Nephron progenitor cell (in vitro differentiated cells): ENCODE measurements at regions not wholly inside any gene's neighbourhood (a gene's known extent, or its start where the extent isn't known, plus 50 kb on each side); places are given as distances from the start of the nearest gene placed in this dataset.

Experiments
- DNase-seq: peaks from one replicate; pipeline ENCODE4 v3.0.0; 2021
- H3K27ac Mint-ChIP-seq: 2 replicates; pipeline ENCODE4 v1.8.0; 2021; ENCODE audit warnings: mild to moderate bottlenecking, moderate library complexity, mixed read lengths
- H3K27me3 Mint-ChIP-seq: 2 replicates; pipeline ENCODE4 v1.8.0; 2021; ENCODE audit warnings: mild to moderate bottlenecking, low read depth, mixed read lengths; ENCODE audit not compliant: poor library complexity
- H3K36me3 Mint-ChIP-seq: 2 replicates; pipeline ENCODE4 v1.8.0; 2021; ENCODE audit warnings: low read depth, mixed read lengths
- H3K4me1 Mint-ChIP-seq: 2 replicates; pipeline ENCODE4 v1.8.0; 2021; ENCODE audit warnings: mixed read lengths
- H3K4me3 Mint-ChIP-seq: 2 replicates; pipeline ENCODE4 v1.8.0; 2021; ENCODE audit warnings: mild to moderate bottlenecking, moderate library complexity, mixed read lengths
- H3K9me3 Mint-ChIP-seq: 2 replicates; pipeline ENCODE4 v1.8.0; 2021; ENCODE audit warnings: mild to moderate bottlenecking, moderate library complexity, mixed read lengths
- TF ChIP-seq, protein P1 (sequence below): fragments of 200-600 bp; sonication (generic); IDR thresholded peaks from 2 replicates; pipeline ENCODE4 v1.5.0; 2021; ENCODE audit warnings: antibody characterized with exemption

DNA sequence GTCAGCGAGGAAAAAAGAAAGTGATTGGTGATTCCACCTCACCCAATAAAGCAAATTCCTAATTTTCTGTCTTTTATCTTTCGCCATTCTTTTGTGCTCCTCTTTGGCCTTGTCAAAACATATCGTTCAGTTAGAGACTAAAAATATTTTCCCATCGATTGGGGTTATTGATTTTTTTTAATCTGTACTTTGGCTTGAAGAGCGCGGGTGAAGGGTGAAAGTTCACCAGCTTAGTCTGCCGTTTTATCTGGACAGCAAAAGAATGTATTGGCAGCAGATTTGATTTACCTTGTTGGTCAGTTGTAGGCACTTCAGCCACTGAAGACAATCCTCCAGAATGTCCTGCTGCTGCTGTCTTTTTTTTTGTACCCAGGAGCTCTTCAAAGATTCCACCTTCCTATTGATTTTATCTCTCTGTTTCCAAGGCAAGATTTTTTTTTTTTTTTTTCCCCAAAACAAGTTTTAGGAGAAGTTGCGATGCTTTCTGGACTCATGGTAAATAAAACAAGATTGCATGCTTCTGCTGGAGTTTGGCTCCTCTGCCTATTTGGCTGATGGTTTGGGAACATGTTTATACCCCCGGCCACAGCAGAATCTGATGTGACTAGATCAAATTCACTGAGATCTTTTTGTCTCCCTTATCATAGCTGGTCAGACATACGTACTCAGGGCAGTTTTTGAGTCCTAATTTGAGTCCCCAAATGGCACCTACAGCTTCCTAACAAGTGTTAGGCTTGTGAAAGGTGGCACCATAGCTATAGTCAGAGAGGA is 269.3 kb upstream of the ONECUT1 start:
- H3K9me3 Mint-ChIP-seq: no peaks in the 10 kb centered on the region
- H3K36me3 Mint-ChIP-seq: no peaks in the 10 kb centered on the region
- DNase-seq: no peak
- H3K27me3 Mint-ChIP-seq: no peaks in the 10 kb centered on the region
- no peak overlapping the region for H3K4me3 Mint-ChIP-seq
- H3K27ac Mint-ChIP-seq: no peak overlapping the region
- TF ChIP-seq, protein P1, sequence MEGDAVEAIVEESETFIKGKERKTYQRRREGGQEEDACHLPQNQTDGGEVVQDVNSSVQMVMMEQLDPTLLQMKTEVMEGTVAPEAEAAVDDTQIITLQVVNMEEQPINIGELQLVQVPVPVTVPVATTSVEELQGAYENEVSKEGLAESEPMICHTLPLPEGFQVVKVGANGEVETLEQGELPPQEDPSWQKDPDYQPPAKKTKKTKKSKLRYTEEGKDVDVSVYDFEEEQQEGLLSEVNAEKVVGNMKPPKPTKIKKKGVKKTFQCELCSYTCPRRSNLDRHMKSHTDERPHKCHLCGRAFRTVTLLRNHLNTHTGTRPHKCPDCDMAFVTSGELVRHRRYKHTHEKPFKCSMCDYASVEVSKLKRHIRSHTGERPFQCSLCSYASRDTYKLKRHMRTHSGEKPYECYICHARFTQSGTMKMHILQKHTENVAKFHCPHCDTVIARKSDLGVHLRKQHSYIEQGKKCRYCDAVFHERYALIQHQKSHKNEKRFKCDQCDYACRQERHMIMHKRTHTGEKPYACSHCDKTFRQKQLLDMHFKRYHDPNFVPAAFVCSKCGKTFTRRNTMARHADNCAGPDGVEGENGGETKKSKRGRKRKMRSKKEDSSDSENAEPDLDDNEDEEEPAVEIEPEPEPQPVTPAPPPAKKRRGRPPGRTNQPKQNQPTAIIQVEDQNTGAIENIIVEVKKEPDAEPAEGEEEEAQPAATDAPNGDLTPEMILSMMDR: no peak
- no peaks in the 10 kb centered on the region for H3K4me1 Mint-ChIP-seq

DNA sequence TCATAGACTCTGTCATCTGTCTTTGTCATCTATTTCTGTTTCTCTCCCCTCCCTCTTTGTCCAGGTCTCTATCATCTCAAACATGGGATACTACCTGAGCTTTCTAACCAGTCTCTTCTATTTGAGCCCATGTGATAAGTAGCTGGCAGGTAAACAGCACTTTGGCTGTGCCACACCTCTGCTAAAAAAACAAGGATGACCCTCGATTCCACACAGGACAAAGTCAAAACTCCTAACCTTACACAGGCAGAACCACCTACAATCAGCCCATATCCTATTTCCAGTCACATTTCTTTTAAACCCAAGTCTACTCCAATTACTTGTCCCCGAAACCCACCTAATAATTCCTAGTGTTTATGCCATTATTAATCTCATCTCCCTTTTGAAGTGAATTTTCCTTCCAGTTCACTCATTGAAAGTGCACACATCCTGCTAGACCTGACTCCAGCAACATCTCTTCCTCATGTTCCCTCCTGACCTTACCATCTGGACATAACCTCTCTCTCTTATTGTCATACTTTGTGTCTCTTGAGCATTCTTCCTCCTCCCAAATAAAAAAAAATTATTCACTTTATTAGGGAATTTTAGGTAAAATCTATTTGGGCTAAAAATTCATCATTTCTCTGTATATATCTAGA is 256.1 kb upstream of the ONECUT1 start:
- TF ChIP-seq, protein P1: no peak
- Mint-ChIP-seq H3K9me3 (peaks cover 27% of the 10 kb centered on the region), H3K4me1 (no peaks in the 10 kb centered on the region), H3K36me3 (no peaks in the 10 kb centered on the region), H3K4me3 (no peak overlapping the region), H3K27ac (no peak overlapping the region), H3K27me3 (peaks cover 12% of the 10 kb centered on the region)
- no peak for DNase-seq

DNA sequence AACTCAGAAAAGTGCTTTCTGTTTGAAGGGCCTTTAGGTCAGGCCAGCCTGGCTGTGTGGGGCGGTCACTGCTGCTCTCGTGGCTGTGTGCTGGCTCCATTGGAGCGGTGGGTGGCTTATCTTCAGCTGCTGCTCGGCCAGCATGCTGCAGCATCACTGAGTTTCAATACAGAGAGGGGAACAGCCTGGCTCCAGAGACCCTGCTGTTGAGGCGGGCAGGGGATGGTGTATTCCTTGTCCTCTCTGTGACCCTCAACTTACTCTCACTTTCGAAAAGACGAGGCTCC is 248.5 kb upstream of the ONECUT1 start:
- peaks cover 14% of the 10 kb centered on the region for H3K4me1 Mint-ChIP-seq
- peaks cover 7% of the 10 kb centered on the region for H3K27me3 Mint-ChIP-seq
- DNase-seq: peak; percentile 4
- H3K36me3 Mint-ChIP-seq: no peaks in the 10 kb centered on the region
- no peak overlapping the region for H3K27ac Mint-ChIP-seq
- TF ChIP-seq, protein P1: no peak
- H3K9me3 Mint-ChIP-seq: peaks cover 10% of the 10 kb centered on the region
- no peak overlapping the region for H3K4me3 Mint-ChIP-seq

DNA sequence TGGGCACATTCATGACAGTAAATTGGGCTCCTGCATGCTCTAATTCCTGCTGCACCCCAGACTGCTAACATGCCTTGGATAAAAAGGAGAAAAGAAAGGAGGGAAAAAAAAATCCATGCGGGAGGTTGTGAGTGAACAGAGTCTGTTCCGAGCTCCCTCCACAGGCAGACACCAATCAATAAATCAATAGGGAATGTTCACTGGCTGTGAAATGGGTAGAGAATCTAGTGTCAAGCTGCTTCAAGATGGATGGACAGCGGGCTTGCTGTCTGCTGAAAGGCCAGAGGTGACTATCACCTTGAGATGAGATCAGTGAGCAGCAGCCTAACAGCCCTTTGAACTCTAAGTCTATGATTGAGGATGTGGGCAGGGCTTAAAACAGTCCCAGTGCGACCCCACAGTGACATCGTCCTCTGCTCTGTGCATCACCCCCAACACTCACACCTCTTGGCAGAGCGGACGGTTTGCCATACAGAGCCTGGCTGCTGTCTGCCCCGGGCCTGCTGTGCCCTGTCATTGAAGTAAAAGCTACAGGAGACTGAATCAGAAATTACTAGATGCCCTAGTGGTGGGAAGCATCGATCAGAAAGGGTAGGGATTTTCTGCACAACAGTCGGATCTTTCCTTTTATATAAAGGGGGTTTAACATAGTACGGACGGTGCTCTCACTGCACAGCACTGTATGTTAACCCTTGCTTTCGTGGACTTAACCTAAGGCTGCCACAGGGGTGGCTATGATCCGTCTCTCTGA is 247.9 kb upstream of the ONECUT1 start:
- H3K4me3 Mint-ChIP-seq: no peak overlapping the region
- H3K4me1 Mint-ChIP-seq: peaks cover 14% of the 10 kb centered on the region

DNA sequence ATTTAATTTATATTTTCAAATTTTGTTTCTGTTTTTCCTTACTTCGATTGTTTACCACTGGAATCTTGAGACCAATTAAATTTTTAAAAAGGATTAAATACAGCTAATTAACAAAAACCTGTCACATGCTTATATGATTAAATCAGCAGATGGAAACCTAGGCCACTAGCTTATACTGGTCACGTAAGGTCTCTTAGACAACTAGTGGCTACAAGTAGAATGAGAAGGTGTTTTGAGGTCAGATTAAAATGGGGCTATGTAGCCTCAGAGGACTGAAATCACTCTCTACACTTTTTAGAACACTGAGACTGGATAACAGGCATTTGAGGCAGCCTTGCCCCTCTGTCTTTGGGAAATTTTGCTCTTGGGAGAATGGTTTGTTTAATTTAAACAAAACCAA is 246.5 kb upstream of the ONECUT1 start:
- TF ChIP-seq, protein P1: no peak
- Mint-ChIP-seq H3K4me1 (peaks cover 14% of the 10 kb centered on the region), H3K4me3 (no peak overlapping the region), H3K27ac (no peak overlapping the region), H3K27me3 (peaks cover 14% of the 10 kb centered on the region), H3K36me3 (no peaks in the 10 kb centered on the region), H3K9me3 (no peaks in the 10 kb centered on the region)
- no peak for DNase-seq

More for the DNA sequence above, 247.9 kb upstream of the ONECUT1 start:
- Mint-ChIP-seq H3K27me3 (peaks cover 7% of the 10 kb centered on the region), H3K27ac (no peak overlapping the region), H3K9me3 (peaks cover 7% of the 10 kb centered on the region), H3K36me3 (no peaks in the 10 kb centered on the region)
- DNase-seq: no peak
- TF ChIP-seq, protein P1: no peak
